ENCODE measurements at regions not wholly inside any gene's neighbourhood (a gene's known extent, or its start where the extent isn't known, plus 50 kb on each side); places are given as distances from the start of the nearest gene placed in this dataset.

GRCh38 chr18:76584414-76585310 is 89.6 kb upstream of the ZNF516 start:
- no peaks in the 10 kb centered on the region for H3K9me2 ChIP-seq (ENCODE audit: insufficient read depth)
- RAD21 ChIA-PET (ENCODE audit: low non-redundant PET in 1 of 2, low total read pairs in 2 of 2, uncharacterized antibody in 2 of 2, unreplicated experiment in 2 of 2): no interaction called here
- no peaks in the 10 kb centered on the region for H4K20me1 ChIP-seq (ENCODE audit: insufficient read depth)
- no peak overlapping the region for H2AFZ ChIP-seq (ENCODE audit: low read depth, low read length, poor library complexity, severe bottlenecking)
- H3K9ac ChIP-seq (ENCODE audit: low read length): no peak overlapping the region
- intact Hi-C loops (cut with micrococcal nuclease): no loop called here
- POLR2A ChIA-PET: no interaction called here
- H3K27me3 ChIP-seq (ENCODE audit: insufficient read depth, low read length): peaks cover 48% of the 10 kb centered on the region
- no peak overlapping the region for H3K4me2 ChIP-seq (ENCODE audit: low read length)
- no peaks in the 10 kb centered on the region for H3K79me2 ChIP-seq (ENCODE audit: insufficient read depth, low read length)
- BruUV-seq (replicated peaks): no TSS peak
- TF ChIP-seq ATF3 (IDR thresholded peaks at IDR 0.05): no peak
- TF ChIP-seq POLR2AphosphoS5 (IDR thresholded peaks at IDR 0.05; ENCODE audit: low read depth, low read length): no peak
- no peak for TF ChIP-seq ZFX (IDR thresholded peaks at IDR 0.05)
- TF ChIP-seq, protein P1, sequence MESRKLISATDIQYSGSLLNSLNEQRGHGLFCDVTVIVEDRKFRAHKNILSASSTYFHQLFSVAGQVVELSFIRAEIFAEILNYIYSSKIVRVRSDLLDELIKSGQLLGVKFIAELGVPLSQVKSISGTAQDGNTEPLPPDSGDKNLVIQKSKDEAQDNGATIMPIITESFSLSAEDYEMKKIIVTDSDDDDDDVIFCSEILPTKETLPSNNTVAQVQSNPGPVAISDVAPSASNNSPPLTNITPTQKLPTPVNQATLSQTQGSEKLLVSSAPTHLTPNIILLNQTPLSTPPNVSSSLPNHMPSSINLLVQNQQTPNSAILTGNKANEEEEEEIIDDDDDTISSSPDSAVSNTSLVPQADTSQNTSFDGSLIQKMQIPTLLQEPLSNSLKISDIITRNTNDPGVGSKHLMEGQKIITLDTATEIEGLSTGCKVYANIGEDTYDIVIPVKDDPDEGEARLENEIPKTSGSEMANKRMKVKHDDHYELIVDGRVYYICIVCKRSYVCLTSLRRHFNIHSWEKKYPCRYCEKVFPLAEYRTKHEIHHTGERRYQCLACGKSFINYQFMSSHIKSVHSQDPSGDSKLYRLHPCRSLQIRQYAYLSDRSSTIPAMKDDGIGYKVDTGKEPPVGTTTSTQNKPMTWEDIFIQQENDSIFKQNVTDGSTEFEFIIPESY (IDR thresholded peaks at IDR 0.05; ENCODE audit: extremely low read depth, insufficient replicate concordance, low read length): no peak
- no peak for TF ChIP-seq EGR1 (IDR thresholded peaks at IDR 0.05; ENCODE audit: low read depth)
- TF ChIP-seq SP1 (IDR thresholded peaks at IDR 0.05; ENCODE audit: low read depth): no peak
- no peak for TF ChIP-seq SRF (IDR thresholded peaks at IDR 0.05; ENCODE audit: low read depth)
- no peak for TF ChIP-seq YY1 (IDR thresholded peaks at IDR 0.05; ENCODE audit: extremely low read depth, insufficient replicate concordance, low read depth, low read length)
- no peak for TF ChIP-seq CTCF (IDR thresholded peaks at IDR 0.05 in 2 of 3, conservative IDR thresholded peaks at IDR 0.05 in 1 of 3; ENCODE audit: borderline replicate concordance in 1 of 3, insufficient read depth in 1 of 3, low read depth in 2 of 3, low read length in 2 of 3)
- TF ChIP-seq, protein P2, sequence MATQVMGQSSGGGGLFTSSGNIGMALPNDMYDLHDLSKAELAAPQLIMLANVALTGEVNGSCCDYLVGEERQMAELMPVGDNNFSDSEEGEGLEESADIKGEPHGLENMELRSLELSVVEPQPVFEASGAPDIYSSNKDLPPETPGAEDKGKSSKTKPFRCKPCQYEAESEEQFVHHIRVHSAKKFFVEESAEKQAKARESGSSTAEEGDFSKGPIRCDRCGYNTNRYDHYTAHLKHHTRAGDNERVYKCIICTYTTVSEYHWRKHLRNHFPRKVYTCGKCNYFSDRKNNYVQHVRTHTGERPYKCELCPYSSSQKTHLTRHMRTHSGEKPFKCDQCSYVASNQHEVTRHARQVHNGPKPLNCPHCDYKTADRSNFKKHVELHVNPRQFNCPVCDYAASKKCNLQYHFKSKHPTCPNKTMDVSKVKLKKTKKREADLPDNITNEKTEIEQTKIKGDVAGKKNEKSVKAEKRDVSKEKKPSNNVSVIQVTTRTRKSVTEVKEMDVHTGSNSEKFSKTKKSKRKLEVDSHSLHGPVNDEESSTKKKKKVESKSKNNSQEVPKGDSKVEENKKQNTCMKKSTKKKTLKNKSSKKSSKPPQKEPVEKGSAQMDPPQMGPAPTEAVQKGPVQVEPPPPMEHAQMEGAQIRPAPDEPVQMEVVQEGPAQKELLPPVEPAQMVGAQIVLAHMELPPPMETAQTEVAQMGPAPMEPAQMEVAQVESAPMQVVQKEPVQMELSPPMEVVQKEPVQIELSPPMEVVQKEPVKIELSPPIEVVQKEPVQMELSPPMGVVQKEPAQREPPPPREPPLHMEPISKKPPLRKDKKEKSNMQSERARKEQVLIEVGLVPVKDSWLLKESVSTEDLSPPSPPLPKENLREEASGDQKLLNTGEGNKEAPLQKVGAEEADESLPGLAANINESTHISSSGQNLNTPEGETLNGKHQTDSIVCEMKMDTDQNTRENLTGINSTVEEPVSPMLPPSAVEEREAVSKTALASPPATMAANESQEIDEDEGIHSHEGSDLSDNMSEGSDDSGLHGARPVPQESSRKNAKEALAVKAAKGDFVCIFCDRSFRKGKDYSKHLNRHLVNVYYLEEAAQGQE (IDR thresholded peaks at IDR 0.05; ENCODE audit: low read depth): no peak
- TF ChIP-seq CBX3 (IDR thresholded peaks at IDR 0.05; ENCODE audit: low read depth): no peak
- no peak for TF ChIP-seq MAX (IDR thresholded peaks at IDR 0.05)
- TF ChIP-seq FOSL1 (IDR thresholded peaks at IDR 0.05; ENCODE audit: low read depth): no peak
- H3K9me3 ChIP-seq (ENCODE audit: control insufficient read depth in 1 of 2, insufficient read depth in 1 of 2, low read depth in 1 of 2, low read length in 2 of 2): no peaks in the 10 kb centered on the region
- H3K27ac ChIP-seq (ENCODE audit: low read depth, low read length): no peak overlapping the region
- H3K4me1 ChIP-seq (ENCODE audit: control insufficient read depth in 1 of 2, insufficient read depth in 2 of 2, low read length in 2 of 2): no peaks in the 10 kb centered on the region
- no peak for ATAC-seq
- CTCF ChIA-PET: no interaction called here
- H3K4me3 ChIP-seq (replicated peaks in 1 of 2; ENCODE audit: low read depth in 1 of 2, low read length in 2 of 2): no peak overlapping the region
- no peaks in the 10 kb centered on the region for H3K36me3 ChIP-seq (ENCODE audit: control insufficient read depth in 1 of 2, insufficient read depth in 2 of 2, low read length in 2 of 2)
- DNase-seq (ENCODE audit: low read depth, low spot score): no peak

Measured in HCT116 (cell line).